RCC 7860 (cell line): ENCODE measurements at regions not wholly inside any gene's neighbourhood (a gene's known extent, or its start where the extent isn't known, plus 50 kb on each side); places are given as distances from the start of the nearest gene placed in this dataset.

ENCODE experiments used
- DNase-seq: peaks from one replicate; pipeline ENCODE4 v3.0.0-alpha.2; 2015; ENCODE audit warnings: low spot score
- FAIRE-seq: peaks from 2 replicates; lab custom pipeline; 2012; peaks lifted over from hg19 to GRCh38; lab: Jason Lieb, UNC

GRCh38 chr2:48098539-48098938, 192.2 kb upstream of the FBXO11 start:
- DNase-seq (no peak), FAIRE-seq (no peak)

GRCh38 chr2:48104418-48104817, 198.1 kb upstream of the FBXO11 start:
- FAIRE-seq, result no peak

GRCh38 chr2:48105848-48106247, 199.6 kb upstream of the FBXO11 start:
- no peak for FAIRE-seq
- DNase-seq, result no peak

More at GRCh38 chr2:48104418-48104817, 198.1 kb upstream of the FBXO11 start:
- DNase-seq, result no peak

DNA sequence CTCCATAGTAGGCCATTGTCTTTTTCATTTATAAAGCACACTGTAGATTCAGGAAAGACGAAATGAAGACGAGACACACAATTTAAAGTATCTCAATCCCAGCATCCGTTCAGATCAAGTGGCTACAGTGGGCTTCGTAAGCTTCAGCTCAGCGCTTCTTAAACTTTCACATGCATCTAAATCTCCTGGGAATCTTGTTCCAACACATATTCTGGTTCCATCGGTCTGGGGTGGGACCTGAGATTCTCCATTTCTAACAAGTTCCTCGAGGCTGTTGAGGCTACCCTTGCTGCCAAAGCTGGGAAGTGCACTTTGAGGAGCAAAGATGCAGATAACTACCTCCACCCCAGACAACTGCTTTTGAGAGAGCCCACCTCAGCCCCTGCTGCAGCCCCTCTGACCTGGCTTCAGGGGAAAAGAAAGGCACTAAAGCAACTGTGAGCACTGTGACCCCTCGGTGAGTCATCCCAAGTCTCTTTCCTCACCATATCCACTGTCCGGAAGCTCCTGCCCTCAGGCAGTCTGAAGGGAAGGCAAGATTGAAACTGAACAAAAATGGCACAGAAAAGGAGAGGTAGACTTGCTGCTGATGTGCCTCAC, 201.1 kb upstream of the FBXO11 start:
- FAIRE-seq, result no peak

GRCh38 chr2:48108455-48108854, 202.2 kb upstream of the FBXO11 start:
- FAIRE-seq, result no peak

More for the DNA sequence above, 201.1 kb upstream of the FBXO11 start:
- peak; percentile 34 for DNase-seq

GRCh38 chr2:48109491-48110204, 203.3 kb upstream of the FBXO11 start:
- no peak for FAIRE-seq
- no peak for DNase-seq

More at GRCh38 chr2:48108455-48108854, 202.2 kb upstream of the FBXO11 start:
- no peak for DNase-seq

GRCh38 chr2:48110492-48110891, 204.0 kb upstream of the FOXN2 start:
- no peak for DNase-seq

DNA sequence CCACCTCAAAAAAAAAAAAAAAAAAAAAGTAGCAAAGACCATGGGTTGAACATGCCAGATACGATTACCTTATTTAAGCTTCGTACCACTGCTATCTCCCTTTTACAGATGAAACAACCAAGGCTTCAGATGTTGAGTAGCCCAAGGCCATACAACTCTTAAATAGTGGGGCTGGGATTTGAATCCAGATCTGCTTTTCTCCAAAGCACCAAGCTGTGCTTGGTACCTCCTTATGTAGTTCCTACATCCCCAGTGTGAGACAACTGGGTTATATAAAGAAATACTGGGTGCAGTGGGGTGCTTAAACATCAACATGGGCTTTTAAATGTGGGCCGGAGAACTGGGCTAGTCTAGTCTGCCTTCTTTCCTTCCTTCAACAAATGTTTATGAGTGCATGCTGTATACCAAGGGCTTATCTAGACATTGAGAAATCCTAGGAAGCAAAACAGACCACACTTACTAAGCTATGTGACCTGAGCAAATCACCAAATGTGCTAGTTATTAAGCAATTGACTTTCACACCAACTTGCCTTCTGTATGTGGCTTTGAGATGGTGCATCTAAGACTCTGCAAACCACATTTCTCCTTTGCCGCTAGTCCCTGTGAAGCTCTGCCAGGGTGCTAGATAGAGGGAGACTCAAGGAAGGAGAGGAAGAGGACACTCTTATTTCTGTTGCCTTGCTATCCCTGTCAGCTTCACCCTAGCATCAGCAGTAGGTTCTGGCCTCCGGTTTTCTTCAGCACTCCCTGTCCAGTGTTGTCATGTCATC, 201.4 kb upstream of the FOXN2 start:
- FAIRE-seq (no peak), DNase-seq (no peak)

More at GRCh38 chr2:48110492-48110891, 204.0 kb upstream of the FOXN2 start:
- no peak for FAIRE-seq

DNA sequence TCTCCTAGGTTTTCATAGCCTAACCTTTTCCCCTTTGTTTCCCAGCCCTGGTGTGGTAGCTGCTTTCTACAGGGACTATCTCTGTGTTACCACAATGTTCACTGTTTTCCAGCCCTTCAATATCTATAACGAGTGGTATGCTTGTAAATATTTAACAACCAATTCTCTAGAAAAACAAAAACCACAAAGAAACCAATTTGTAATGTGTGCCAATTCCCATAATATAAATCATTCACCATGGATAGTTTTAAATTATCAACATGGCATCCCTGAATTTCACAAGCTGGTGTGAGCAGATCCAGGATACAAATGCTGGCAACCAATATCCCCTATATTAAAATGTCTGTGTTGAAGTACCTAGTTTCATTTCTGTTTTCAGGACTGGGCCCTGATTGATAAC, 200.7 kb upstream of the FOXN2 start:
- no peak for DNase-seq
- no peak for FAIRE-seq

GRCh38 chr2:48114256-48114655, 200.2 kb upstream of the FOXN2 start:
- no peak for DNase-seq
- FAIRE-seq, result no peak

GRCh38 chr2:48116497-48116896, 198.0 kb upstream of the FOXN2 start:
- FAIRE-seq, result no peak

DNA sequence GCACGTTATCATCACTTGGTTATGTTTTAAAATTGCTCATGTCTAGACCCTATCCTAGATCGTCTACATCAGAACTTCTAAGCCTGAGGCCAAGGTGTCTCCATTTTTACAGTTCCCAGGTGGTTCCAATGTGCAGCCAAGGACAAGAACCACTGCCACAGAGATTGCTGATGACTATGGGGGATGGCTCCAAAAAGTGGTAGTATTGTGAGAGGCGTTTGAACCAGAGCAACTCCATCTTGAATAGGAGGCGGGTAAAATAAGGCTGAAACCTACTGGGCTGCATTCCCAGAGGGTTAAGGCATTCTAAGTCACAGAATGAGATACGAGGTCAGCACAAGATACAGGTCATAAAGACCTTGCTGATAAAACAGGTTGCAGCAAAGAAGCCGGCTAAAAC, 195.6 kb upstream of the FOXN2 start:
- FAIRE-seq (no peak), DNase-seq (no peak)

More at GRCh38 chr2:48116497-48116896, 198.0 kb upstream of the FOXN2 start:
- no peak for DNase-seq

GRCh38 chr2:48120112-48120511, 194.4 kb upstream of the FOXN2 start:
- FAIRE-seq (no peak), DNase-seq (no peak)

DNA sequence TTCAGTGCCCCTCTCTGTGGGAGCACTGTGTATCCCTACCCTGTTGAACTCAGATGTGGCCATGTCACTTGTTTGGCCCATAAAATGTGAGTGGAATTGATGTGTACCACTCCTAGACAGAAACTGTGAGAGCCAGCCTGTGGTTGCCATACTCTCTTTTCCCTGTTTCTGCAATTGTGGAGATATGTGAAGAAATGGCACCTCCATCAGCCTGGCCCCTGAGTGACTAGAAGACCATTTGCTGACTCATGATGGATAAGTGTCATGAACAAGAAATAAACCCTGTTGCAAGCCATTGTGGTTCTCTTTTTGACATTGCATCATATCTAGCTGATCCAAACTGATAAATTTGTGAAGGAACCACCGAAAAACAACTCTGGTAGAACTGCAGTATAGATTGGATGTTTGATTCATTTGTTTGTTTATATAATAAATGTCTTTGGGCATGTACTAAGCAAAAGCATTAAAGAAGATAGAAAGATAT, 193.7 kb upstream of the FOXN2 start:
- DNase-seq (no peak), FAIRE-seq (no peak)

GRCh38 chr2:48122166-48122565, 192.3 kb upstream of the FOXN2 start:
- no peak for FAIRE-seq
- DNase-seq, result no peak

- FAIRE-seq (no peak), DNase-seq (no peak)
Measured at GRCh38 chr2:48124592-48124991, 189.9 kb upstream of the FOXN2 start.

DNA sequence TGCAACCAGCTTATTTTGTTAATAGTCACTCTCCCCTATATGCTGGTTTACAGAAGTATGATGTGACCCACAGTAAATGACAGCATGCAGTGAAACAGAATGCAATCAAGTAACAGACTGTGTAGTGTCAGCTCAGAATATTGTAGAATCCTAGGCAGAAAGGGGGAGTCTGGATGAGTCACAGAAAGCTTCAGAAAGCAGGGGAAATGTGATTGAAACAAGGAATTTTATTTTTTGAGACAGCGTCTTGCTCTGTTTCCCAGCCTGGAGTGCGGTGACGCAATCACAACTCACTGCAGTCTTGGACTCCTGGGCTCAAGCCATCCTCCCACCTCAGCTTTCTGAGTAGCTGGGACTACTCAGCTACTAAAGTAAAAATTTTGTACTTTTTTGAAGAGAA, 188.3 kb upstream of the FOXN2 start:
- no peak for DNase-seq
- no peak for FAIRE-seq

DNA sequence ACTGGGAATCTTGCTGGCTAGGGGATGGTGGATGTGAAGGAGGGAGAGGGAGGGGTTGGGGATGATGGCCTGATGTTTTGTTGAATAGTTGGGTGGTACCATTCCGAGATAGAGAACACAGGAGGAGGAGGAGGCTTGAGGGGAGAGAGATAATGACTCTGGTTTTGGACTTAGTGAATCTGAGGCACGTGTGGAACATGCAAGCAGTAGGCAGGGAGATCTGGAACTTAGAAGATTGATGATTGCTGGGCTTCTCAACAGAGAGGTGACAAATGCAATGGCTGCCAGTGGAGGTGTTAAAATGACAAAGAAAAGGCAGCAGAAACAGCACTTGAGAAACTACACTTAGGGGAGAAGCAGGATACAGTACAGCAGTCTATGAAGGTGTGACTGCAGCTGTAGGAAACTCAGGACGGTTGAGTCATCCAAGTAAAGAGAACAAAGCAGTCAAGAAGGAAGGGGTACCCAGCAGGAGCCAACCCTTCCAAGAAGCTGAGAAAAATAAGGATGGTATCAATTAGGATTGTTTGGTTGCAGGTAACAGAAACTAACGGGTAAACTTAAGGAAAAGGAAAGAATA, 186.8 kb upstream of the FOXN2 start:
- FAIRE-seq (no peak), DNase-seq (no peak)

DNA sequence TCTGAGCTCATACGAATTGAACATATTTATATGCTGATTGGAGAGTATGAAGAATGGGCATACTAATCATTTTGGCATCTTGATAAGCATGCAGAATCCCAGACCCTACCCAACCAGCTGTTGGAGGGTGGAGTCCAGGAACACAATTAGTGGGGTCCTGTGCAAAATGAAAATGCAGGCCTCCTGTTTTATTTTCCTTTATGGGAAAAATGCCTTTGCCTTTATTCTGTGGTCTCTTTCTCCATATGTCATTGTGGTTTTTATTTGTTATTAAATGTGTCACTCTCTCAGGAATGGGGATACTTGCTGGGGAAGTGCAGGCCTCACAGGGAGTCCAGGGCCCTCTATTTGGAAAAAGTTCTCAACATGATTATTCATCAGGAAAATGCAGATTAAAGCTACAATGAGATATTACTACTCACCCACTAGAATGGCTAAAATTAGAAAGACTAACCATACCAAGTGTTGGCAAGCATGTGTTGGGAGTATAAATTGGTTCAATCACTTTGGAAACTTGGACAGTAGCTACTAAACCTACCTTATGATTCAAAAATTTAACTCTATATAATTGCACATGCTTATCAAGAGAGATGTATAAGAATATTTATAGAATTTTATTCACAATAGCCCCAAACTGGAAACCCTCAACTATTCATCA, 185.1 kb upstream of the FOXN2 start:
- FAIRE-seq (no peak), DNase-seq (no peak)

DNA sequence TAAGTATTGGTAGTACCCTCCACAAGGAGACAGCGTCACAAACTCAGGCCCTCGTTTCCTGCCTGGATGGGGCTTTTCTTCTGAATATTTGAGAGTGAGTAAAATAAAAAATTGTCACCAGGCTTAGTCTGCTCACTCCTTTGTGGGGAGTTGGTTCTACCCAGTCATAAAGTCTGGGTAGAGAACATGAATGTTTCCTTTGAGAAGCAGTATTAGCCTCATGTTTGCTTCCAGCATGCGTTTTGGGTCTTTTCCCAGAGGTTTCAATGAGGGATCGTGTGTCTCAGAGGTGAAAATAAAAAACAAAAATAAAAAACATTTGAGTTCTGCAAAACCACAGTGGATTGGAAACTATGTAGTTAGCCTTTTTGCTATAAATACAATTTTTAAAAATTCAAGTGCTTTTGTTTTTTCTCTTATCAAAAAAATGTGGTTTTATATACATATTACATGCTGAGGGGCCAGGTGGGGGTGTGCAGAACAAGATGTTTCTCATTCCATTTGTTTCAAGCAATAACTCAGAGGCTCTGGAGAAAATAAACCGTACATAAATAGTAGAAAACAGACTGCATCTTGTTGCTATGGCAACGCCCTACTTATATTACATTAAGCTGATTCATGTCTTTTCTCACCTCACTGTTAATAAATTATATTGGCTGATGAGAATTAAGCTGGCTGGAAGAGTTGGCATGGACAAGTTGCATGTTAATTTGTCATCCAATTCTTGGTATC, 182.8 kb upstream of the FOXN2 start:
- DNase-seq (no peak), FAIRE-seq (no peak)
